Astrocyte of the spinal cord (primary cell): ENCODE measurements at regions not wholly inside any gene's neighbourhood (a gene's known extent, or its start where the extent isn't known, plus 50 kb on each side); places are given as distances from the start of the nearest gene placed in this dataset.

Source experiments
- DNase-seq: peaks from one replicate; pipeline ENCODE4 v3.0.0; 2011; ENCODE audit warnings: low read depth, low spot score
- H3K4me3 ChIP-seq: 2 replicates; pipeline ENCODE4 v1.5.1; 2011; ENCODE audit warnings: low read depth, mild to moderate bottlenecking, low read length, moderate library complexity
- CTCF ChIP-seq: IDR thresholded peaks from 2 replicates; pipeline ENCODE4 v1.5.1; 2012; ENCODE audit warnings: low read depth, mild to moderate bottlenecking, low read length, inconsistent platforms
- in situ Hi-C: cut with HindIII; loops from 2 replicates; pipeline ENCODE4 v1.10.0; 2017; ENCODE audit warnings: low sequenced_read_pairs

DNA sequence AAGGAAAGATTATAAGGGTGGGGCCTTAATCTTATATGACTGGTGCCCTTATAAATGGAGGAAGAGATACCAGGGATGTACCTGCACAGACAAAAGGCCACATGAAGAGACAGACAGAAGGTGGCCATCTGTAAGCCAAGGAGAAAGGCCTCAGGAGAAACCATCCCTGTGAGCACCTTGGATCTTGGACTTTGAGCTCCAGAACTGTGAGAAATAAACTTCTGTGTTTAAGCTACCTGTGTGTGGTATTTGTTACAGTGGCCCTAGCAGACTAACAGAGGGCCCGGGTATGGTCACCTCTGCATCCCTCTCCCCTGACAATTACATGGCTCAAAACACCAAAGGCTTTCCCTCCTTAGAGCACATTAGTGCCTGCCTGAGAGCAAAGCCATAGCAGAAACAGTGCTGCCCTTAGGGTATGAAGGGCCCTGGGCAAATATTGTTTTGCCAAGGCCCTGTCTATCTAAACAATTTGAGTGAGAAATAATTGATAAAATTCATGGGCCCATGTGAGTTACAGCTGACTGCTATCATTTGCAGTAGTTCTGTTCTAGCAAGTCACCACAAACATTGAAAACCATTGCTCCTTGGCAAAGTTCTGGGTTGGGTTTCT is 109.3 kb upstream of the MYCN start:
- TF ChIP-seq CTCF: no peak
- H3K4me3 ChIP-seq: no peak overlapping the region
- in situ Hi-C loops: no loop called here

DNA sequence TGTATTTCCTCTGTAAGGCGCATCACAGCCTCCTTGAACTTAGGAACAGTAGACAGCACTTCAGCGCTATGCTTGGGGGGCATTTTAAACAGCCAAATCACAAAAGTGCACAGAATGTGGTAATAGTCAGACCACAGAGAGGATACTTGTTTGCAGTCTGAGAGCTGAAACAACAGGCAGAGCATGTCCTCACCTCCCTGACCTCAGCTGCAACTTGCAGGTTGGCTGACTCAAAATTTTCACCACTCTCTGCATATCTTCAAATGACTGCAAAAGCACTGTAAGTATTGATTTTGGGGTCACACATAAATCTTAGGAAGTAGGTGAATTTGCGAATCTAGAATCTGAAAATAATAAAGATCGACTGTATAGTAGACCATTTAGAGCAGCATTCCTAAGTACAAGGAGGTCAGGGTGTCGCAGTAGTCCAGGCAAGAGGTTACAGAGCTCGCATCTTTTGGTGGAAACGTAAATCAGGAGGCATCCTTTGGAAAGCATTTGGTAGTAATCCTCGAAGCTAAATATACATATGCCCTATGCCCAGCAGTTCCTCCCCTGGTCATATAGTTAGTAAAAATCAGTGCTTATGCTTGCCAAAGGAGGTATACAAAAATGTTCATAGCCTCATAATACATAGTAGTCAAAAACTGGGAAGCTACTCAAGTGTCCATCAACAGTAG is 108.2 kb upstream of the MYCN start:
- no peak overlapping the region for H3K4me3 ChIP-seq
- DNase-seq: no peak
- TF ChIP-seq CTCF: no peak
- in situ Hi-C loops: no loop called here

More for the DNA sequence above, 109.3 kb upstream of the MYCN start:
- no peak for DNase-seq

DNA sequence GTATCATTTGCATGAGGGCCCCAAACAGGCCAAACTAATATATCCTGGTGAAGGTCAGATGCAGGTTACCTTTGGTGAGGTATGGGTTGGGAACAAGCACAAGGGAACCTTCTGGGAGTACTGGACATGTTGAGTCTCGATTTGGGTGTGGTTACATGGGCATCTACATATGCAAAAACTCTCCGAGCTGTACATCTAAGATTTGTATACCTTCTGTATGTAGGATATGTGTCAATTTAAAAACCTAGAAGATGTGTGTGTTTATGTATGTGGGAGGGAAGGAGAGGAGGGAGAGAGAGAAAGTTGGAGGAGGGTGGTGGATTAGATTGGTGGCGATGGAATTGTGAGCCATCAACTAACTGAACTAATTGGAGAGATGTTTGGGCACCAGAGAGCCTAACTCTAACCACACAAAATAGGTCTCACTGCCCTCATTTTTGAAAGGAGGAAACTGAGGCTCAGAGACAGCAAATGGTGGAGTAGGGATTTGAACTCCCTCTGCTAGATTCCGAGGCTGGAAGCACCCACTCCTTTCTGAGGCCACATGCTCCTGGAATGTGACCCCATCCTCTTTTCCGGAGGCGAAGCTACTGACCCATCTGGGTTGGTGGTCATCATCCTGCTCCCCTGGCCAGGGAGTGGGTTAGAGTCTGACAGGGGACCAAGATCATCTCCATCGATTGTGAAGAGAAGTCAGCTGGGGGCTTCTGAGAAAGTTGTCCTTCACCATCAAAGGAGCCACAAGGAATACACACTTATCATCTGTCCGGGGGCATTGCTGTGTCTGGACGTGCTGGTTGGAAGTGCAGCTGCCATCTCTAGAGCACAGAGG is 107.3 kb upstream of the MYCN start:
- in situ Hi-C loops: no loop called here
- no peak overlapping the region for H3K4me3 ChIP-seq
- no peak for DNase-seq
- no peak for TF ChIP-seq CTCF

- no peak overlapping the region for H3K4me3 ChIP-seq
- in situ Hi-C loops: no loop called here
- no peak for DNase-seq
- TF ChIP-seq CTCF: no peak
Measured at GRCh38 chr2:15833731-15834130, 106.6 kb upstream of the MYCN start.

DNA sequence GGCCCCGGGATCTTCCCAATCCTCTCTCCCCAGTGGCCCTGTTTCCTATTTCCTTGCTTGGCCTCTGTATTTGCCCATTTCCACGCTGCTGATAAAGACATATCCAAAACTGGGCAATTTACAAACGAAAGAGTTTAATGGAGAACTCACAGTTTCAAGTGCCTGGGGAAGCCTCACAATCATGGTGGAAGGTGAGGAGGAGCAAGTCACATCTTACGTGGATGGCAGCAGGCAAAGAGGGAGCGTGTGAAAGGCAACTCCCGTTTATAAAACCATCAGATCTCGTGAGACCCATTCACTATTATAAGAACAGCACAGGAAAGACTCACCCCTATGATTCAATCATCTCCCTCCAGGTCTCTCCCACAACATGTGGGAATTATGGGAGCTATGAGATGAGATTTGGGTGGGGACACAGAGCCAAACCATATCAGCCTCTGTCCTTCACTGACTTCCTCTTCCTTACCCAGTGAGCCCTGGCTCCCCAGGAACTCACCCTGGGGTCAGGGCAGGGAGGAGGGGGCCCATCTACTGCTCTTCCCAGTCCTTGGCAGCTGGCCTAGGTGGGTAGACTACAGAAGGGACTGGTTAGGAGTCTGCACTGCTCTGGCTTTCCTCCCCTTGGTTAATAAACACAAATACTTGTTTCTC is 105.8 kb upstream of the MYCN start:
- in situ Hi-C loops: no loop called here
- H3K4me3 ChIP-seq: no peak overlapping the region
- DNase-seq: no peak
- no peak for TF ChIP-seq CTCF

- DNase-seq: no peak
- no peak for TF ChIP-seq CTCF
- no peak overlapping the region for H3K4me3 ChIP-seq
- in situ Hi-C loops: no loop called here
Measured at GRCh38 chr2:15835991-15836688, 104.2 kb upstream of the MYCN start.
